Duodenal mucosa (tissue), 2 donors: ENCODE measurements at regions not wholly inside any gene's neighbourhood (a gene's known extent, or its start where the extent isn't known, plus 50 kb on each side); places are given as distances from the start of the nearest gene placed in this dataset.

Experiments
- H3K27ac ChIP-seq: one replicate; pipeline ENCODE4 v1.7.0; 2013; ENCODE audit warnings: low read depth, low read length
- H3K27me3 ChIP-seq, 2 donors: one replicate each; pipeline ENCODE4 v1.7.0; 2013; ENCODE audit warnings: low read length in 2 of 2, control low read depth in 1 of 2; ENCODE audit not compliant: insufficient read depth in 2 of 2, control insufficient read depth in 1 of 2
- H3K36me3 ChIP-seq, 2 donors: one replicate each; pipeline ENCODE4 v1.7.0; 2013; ENCODE audit warnings: low read length in 2 of 2, control low read depth in 1 of 2; ENCODE audit not compliant: insufficient read depth in 2 of 2, control insufficient read depth in 1 of 2
- H3K4me1 ChIP-seq, 2 donors: one replicate each; pipeline ENCODE4 v1.7.0; 2013; ENCODE audit warnings: low read length in 2 of 2, control low read depth in 1 of 2; ENCODE audit not compliant: insufficient read depth in 2 of 2, control insufficient read depth in 1 of 2
- H3K4me3 ChIP-seq, 2 donors: one replicate each; pipeline ENCODE4 v1.7.0; 2013; ENCODE audit warnings: low read length in 2 of 2, low read depth in 1 of 2
- H3K9ac ChIP-seq, 2 donors: one replicate each; pipeline ENCODE4 v1.7.0; 2013; ENCODE audit warnings: low read length in 2 of 2, low read depth in 1 of 2
- H3K9me3 ChIP-seq, 2 donors: one replicate each; pipeline ENCODE4 v1.7.0; 2013; ENCODE audit warnings: low read length in 2 of 2, control low read depth in 1 of 2; ENCODE audit not compliant: control insufficient read depth in 1 of 2

DNA sequence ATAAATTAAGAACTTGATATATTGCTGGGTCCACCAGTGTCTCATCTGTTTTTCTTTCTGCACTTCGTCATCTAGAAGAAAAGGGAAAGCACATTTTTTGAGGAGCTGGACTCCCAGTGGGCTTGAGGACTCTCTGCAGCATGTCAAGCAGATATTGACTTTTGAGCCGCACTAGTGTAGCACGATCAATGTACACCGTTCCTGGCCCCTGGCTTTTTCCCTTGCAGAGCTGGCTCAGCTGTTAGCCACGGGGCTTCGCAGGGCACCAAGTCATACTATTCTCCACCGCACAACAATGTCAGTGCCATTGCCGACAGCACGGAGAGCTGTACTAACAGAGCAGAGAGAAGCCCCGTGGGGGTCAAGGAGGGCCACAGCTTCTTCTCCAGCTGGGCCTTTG, 235.4 kb upstream of the HABP2 start:
- H3K9ac ChIP-seq, result no peak overlapping the region
- no peaks in the 10 kb centered on the region for H3K27me3 ChIP-seq
- H3K4me1 ChIP-seq, result no peaks in the 10 kb centered on the region
- no peak overlapping the region for H3K27ac ChIP-seq
- H3K36me3 ChIP-seq, result no peaks in the 10 kb centered on the region
- no peak overlapping the region for H3K4me3 ChIP-seq
- no peaks in the 10 kb centered on the region for H3K9me3 ChIP-seq

DNA sequence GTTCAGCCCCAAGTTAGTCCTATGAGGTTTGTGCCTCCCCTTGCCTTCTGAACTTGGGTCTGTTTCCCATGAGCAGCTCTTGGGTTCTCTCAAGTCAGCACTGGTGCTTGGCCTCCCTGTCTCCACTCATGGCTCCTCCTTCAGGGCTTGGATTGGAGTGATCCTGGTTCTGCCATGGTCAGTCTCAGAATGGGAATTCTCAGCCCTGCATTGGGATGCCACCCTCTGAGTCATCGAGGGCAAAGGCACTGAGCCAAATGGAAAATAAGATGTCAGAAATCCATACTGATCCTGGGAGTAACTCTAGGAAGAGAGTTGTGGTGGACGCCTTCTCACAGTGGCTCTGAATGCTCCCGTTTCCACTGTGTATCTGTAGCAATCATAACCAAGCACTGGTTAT, 233.4 kb upstream of the HABP2 start:
- H3K27me3 ChIP-seq, result no peaks in the 10 kb centered on the region
- H3K4me1 ChIP-seq, result no peaks in the 10 kb centered on the region
- H3K27ac ChIP-seq, result no peak overlapping the region
- H3K36me3 ChIP-seq, result no peaks in the 10 kb centered on the region
- no peak overlapping the region for H3K4me3 ChIP-seq
- H3K9ac ChIP-seq, result no peak overlapping the region
- H3K9me3 ChIP-seq, result no peaks in the 10 kb centered on the region

DNA sequence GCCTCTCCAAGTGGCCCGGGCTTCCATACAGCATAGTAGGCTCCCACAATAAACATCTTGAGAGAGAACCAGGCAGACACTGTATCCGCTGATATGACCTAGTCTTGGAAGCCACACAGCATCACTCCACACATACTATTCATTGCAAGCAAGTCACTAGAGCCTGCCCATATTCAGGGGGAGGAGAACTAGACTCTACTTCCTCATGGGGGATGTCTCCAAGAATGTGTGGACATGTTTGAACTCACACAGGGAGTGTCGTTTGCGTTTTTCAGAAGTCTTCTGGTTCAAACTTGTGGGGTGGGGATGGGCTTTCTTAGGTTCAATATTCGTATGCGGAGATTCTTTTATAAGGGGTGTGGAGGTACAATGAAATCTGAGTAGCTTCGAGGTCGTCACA, 232.6 kb upstream of the HABP2 start:
- Histone ChIP-seq H3K4me1 (no peaks in the 10 kb centered on the region), H3K36me3 (no peaks in the 10 kb centered on the region), H3K27ac (no peak overlapping the region), H3K27me3 (no peaks in the 10 kb centered on the region), H3K9me3 (no peaks in the 10 kb centered on the region), H3K4me3 (no peak overlapping the region), H3K9ac (no peak overlapping the region)

DNA sequence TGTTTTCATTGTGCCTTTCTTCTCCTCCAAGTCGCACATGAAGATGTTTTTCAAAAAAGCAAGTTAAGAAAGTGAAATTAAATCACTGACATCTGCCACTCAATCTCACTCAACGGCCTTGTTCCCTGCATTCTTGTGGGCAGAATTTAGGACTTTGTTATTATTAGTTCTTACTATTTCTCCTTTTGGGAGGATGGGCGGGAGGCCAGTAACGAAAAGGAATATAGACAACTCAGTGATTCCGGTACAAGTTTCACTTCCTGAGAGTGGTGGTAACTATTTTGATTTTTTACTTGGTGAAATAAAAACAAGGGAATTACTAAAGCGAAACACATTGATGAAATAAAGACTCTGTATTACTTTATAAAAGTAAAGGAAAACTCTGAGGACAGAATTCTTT, 231.9 kb upstream of the HABP2 start:
- no peak overlapping the region for H3K27ac ChIP-seq
- H3K4me3 ChIP-seq, result no peak overlapping the region
- H3K36me3 ChIP-seq, result no peaks in the 10 kb centered on the region
- H3K27me3 ChIP-seq, result no peaks in the 10 kb centered on the region
- H3K9me3 ChIP-seq, result no peaks in the 10 kb centered on the region
- no peak overlapping the region for H3K9ac ChIP-seq
- H3K4me1 ChIP-seq, result no peaks in the 10 kb centered on the region

DNA sequence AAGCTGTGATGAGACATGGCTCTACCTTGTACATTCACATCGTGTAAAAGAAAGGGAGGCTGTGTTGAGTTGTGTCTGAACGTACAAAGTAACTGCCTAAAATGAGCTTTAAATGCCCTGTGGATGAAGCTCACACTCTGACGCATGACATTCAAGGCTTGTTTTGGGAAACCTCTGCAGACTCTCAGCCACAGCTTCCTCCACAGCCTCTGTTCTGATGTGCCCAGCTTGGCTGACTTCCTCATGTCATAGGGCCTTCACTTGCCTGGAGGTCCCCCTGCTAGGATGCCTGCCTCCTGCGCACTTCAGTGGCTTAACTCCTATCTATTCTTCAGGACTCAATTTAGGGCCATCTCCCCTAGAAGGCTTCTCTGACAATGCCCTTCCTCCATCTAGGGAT, 230.0 kb upstream of the HABP2 start:
- H3K27ac ChIP-seq, result no peak overlapping the region
- H3K27me3 ChIP-seq, result no peaks in the 10 kb centered on the region

DNA sequence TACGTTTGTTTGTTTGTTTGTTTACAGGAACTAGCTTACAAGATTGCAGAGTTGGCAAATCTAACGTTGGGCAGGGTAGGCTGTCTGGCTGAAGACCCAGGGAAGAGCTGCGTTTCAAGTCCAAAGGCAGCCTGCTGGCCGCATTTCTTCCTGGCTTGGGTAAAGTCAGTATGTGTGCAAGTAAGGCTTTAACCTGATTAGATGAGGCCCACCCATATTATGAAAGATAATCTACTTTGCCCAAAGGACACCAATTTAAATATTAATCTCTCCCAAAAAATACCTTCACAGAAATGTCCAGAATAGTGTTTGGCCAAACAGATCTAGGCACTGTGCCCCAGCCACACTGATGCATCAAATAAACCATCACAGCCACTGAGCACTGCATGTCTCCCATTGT, 228.9 kb upstream of the HABP2 start:
- no peak overlapping the region for H3K4me3 ChIP-seq
- no peak overlapping the region for H3K9ac ChIP-seq
- H3K9me3 ChIP-seq, result no peaks in the 10 kb centered on the region
- no peaks in the 10 kb centered on the region for H3K36me3 ChIP-seq
- H3K27me3 ChIP-seq, result no peaks in the 10 kb centered on the region
- H3K4me1 ChIP-seq, result no peaks in the 10 kb centered on the region
- no peak overlapping the region for H3K27ac ChIP-seq

More for the DNA sequence above, 230.0 kb upstream of the HABP2 start:
- Histone ChIP-seq H3K9me3 (no peaks in the 10 kb centered on the region), H3K9ac (no peak overlapping the region), H3K4me1 (no peaks in the 10 kb centered on the region), H3K4me3 (no peak overlapping the region), H3K36me3 (no peaks in the 10 kb centered on the region)

DNA sequence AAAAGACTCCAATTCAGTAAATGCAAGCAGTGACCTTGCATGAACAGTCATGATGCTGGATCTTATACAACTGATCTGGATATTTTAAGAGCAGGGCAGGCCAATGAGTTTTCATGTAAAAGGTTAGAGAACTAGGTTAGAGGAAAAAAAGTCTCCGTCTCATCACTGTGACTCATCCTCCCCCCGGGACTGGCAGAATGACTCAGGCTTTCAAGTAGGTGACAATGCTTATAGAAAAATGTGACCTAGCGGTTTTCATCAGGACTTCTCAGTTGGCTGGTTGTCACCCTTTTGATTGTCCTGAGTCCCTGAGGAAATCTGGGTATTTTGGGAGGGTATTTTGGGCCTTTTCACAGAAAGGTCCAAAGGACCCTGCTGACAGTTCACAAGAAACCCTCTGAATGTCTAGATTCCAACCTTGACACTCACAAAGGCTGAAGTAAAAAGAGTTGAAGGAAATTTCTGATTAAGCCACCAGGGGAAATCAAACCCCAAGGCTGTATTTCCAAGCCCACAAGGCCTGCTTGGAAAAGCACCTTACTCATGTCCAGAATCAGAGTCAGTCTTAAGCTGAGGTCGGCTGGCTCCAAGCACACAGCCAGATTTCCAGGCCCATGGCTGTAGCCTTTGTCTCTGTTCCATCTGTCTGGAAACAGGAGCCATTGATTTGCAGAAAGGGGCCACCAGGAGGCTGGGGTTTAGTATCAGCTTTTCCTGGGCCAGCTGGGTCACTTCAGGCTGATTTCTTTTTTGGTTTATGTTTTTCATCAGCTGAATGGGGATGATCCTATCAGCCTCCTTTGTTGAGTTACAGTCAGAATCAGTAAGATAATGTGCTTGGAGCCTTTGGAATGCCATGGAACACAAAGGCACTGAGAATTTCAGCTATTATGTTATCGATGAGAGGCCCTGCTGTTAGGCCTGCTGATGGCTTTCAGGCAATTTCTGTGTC, 226.4 kb upstream of the HABP2 start:
- no peaks in the 10 kb centered on the region for H3K36me3 ChIP-seq
- no peak overlapping the region for H3K9ac ChIP-seq
- H3K27me3 ChIP-seq, result no peaks in the 10 kb centered on the region
- no peaks in the 10 kb centered on the region for H3K4me1 ChIP-seq
- no peaks in the 10 kb centered on the region for H3K9me3 ChIP-seq
- H3K27ac ChIP-seq, result no peak overlapping the region
- H3K4me3 ChIP-seq, result no peak overlapping the region

DNA sequence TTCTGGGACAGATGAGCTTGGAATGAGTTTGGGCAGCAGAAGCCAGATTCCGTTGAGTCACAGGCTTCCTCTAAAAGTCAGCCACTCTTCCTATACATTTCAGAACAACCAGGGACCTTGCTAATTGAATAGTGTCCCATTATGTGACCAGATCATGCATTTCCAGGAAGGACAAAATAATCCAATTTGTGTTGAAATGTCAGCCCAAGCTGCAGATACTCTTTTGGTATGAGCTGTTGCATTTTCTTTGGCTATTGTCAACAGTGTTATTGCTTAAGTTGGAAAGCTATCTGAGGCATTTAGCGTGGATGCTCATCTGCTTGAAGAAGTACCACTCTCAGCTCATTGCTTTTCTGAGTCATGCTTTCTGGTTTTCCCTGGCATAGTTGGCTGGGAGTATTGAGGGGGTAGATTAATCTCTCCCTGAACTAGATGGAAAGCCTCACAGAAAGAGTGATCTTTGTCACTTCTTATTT, 223.7 kb upstream of the HABP2 start:
- Histone ChIP-seq H3K4me3 (no peak overlapping the region), H3K9ac (no peak overlapping the region), H3K36me3 (no peaks in the 10 kb centered on the region), H3K27ac (no peak overlapping the region), H3K27me3 (no peaks in the 10 kb centered on the region), H3K4me1 (no peaks in the 10 kb centered on the region), H3K9me3 (no peaks in the 10 kb centered on the region)

DNA sequence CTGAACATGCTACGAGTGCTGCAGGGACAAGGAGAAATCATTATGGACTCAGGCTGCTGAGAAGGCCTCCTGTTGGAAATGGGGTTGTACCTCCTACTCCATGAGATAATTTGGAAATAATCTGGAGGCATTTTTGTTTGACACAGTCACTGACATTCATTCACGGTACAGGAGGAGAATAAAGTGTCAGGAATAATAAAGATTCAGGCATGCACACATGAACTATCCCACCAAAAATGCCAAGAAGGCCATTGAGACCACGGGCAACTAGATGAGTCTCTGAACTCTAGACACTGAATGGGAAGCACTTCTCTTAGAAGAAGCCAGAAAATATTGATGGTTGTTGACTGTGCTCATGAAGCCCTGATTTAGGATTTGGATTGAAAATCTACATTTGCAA, 220.9 kb upstream of the HABP2 start:
- H3K27me3 ChIP-seq, result no peaks in the 10 kb centered on the region
- H3K27ac ChIP-seq, result no peak overlapping the region
- no peaks in the 10 kb centered on the region for H3K9me3 ChIP-seq

DNA sequence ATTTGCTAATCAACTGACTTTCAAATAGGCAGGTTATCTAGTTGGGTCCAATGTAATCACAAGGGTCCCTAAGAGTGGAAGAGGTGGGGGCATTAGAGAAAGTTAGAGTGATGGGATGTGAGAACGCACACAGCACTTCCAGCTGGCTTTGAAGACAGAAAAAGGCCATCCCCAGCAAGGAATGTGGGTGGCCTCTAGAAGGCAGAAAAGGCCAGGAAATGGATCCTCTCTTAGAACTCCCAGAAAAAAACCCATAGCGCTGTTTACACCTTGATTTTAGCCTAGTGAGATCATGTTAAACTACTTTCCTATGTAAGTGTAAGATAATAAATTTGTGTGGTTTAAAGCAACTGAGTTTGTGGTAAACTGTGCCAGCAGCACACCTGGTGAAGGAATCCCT, 219.5 kb upstream of the HABP2 start:
- no peak overlapping the region for H3K4me3 ChIP-seq

More for the DNA sequence above, 220.9 kb upstream of the HABP2 start:
- no peak overlapping the region for H3K9ac ChIP-seq
- H3K4me3 ChIP-seq, result no peak overlapping the region
- no peaks in the 10 kb centered on the region for H3K36me3 ChIP-seq
- no peaks in the 10 kb centered on the region for H3K4me1 ChIP-seq

More for the DNA sequence above, 219.5 kb upstream of the HABP2 start:
- Histone ChIP-seq H3K9ac (no peak overlapping the region), H3K36me3 (no peaks in the 10 kb centered on the region), H3K27ac (no peak overlapping the region), H3K9me3 (no peaks in the 10 kb centered on the region), H3K4me1 (no peaks in the 10 kb centered on the region), H3K27me3 (no peaks in the 10 kb centered on the region)
